H9 (cell line): ENCODE measurements at regions not wholly inside any gene's neighbourhood (a gene's known extent, or its start where the extent isn't known, plus 50 kb on each side); places are given as distances from the start of the nearest gene placed in this dataset.

Experiments used
- DNase-seq: peaks from one replicate; pipeline ENCODE4 v3.0.0-alpha.2; 2017
- H2AFZ ChIP-seq: one replicate; pipeline ENCODE4 v1.6.1; 2013; ENCODE audit warnings: mild to moderate bottlenecking, low read length, control low read depth, moderate library complexity
- H2AK5ac ChIP-seq: 2 replicates; pipeline ENCODE4 v1.6.1; 2013; ENCODE audit warnings: low read length, control low read depth, mixed read lengths; ENCODE audit not compliant: insufficient read length
- H2BK120ac ChIP-seq: one replicate; pipeline ENCODE4 v1.6.1; 2013; ENCODE audit warnings: low read depth, mild to moderate bottlenecking, low read length, control low read depth, inconsistent platforms; ENCODE audit not compliant: poor library complexity, severe bottlenecking
- H2BK12ac ChIP-seq: 2 replicates; pipeline ENCODE4 v1.6.1; 2013; ENCODE audit warnings: low read length, control low read depth, mixed read lengths, low read depth; ENCODE audit not compliant: insufficient read length
- H2BK15ac ChIP-seq: 2 replicates; pipeline ENCODE4 v1.6.1; 2013; ENCODE audit warnings: low read depth, low read length, control low read depth
- H2BK20ac ChIP-seq: one replicate; pipeline ENCODE4 v1.6.1; 2013; ENCODE audit warnings: low read depth, mild to moderate bottlenecking, low read length, control low read depth, inconsistent platforms; ENCODE audit not compliant: poor library complexity, severe bottlenecking
- H2BK5ac ChIP-seq: 2 replicates; pipeline ENCODE4 v1.6.1; 2013; ENCODE audit warnings: low read length, control low read depth, mixed read lengths; ENCODE audit not compliant: insufficient read length
- H3K14ac ChIP-seq: 2 replicates; pipeline ENCODE4 v1.6.1; 2013; ENCODE audit warnings: low read length, control low read depth; ENCODE audit not compliant: insufficient read depth
- H3K18ac ChIP-seq: 2 replicates; pipeline ENCODE4 v1.6.1; 2013; ENCODE audit warnings: low read depth, mild to moderate bottlenecking, mixed read lengths, low read length, control low read depth; ENCODE audit not compliant: insufficient read length
- H3K23ac ChIP-seq: 2 replicates; pipeline ENCODE4 v1.6.1; 2013; ENCODE audit warnings: low read length, control low read depth, mixed read lengths, low read depth; ENCODE audit not compliant: insufficient read length
- H3K23me2 ChIP-seq: 2 replicates; pipeline ENCODE4 v1.6.1; 2013; ENCODE audit warnings: low read depth, mild to moderate bottlenecking, mixed read lengths, low read length, control low read depth; ENCODE audit not compliant: insufficient read length, poor library complexity, severe bottlenecking
- H3K27ac ChIP-seq: 2 replicates; pipeline ENCODE4 v1.5.1; 2013; ENCODE audit warnings: low read length, control low read depth, mixed read lengths, low read depth; ENCODE audit not compliant: insufficient read length
- H3K27me3 ChIP-seq: 2 replicates; pipeline ENCODE4 v1.6.1; 2013; ENCODE audit warnings: low read length, control low read depth, inconsistent platforms; ENCODE audit not compliant: insufficient read depth
- H3K4ac ChIP-seq: 2 replicates; pipeline ENCODE4 v1.6.1; 2013; ENCODE audit warnings: low read depth, mild to moderate bottlenecking, control low read depth, inconsistent platforms, low read length, moderate library complexity
- H3K4me1 ChIP-seq: 2 replicates; pipeline ENCODE4 v1.6.1; 2013; ENCODE audit warnings: low read length, control low read depth, inconsistent platforms; ENCODE audit not compliant: insufficient read depth
- H3K4me2 ChIP-seq: 2 replicates; pipeline ENCODE4 v1.6.1; 2013; ENCODE audit warnings: low read length, control low read depth, mixed read lengths; ENCODE audit not compliant: insufficient read length, insufficient read depth
- H3K56ac ChIP-seq: 2 replicates; pipeline ENCODE4 v1.6.1; 2013; ENCODE audit warnings: low read depth, mild to moderate bottlenecking, mixed read lengths, low read length, control low read depth; ENCODE audit not compliant: insufficient read length
- H3K79me1 ChIP-seq: 2 replicates; pipeline ENCODE4 v1.6.1; 2013; ENCODE audit warnings: low read depth, mild to moderate bottlenecking, moderate library complexity, low read length, control low read depth, inconsistent platforms; ENCODE audit not compliant: insufficient read depth, poor library complexity, severe bottlenecking
- H3K79me2 ChIP-seq: 2 replicates; pipeline ENCODE4 v1.6.1; 2013; ENCODE audit warnings: low read length, control low read depth, inconsistent platforms; ENCODE audit not compliant: insufficient read depth
- H3K9ac ChIP-seq: 2 replicates; pipeline ENCODE4 v1.6.1; 2013; ENCODE audit warnings: low read length, control low read depth, mixed read lengths; ENCODE audit not compliant: insufficient read length; ENCODE audit errors: extremely low read depth
- H3K9me3 ChIP-seq: one replicate; pipeline ENCODE4 v1.6.1; 2013; ENCODE audit warnings: low read depth, low read length, inconsistent platforms; ENCODE audit not compliant: control insufficient read depth
- H3T11ph ChIP-seq: one replicate; pipeline ENCODE4 v1.6.1; 2013; ENCODE audit warnings: mild to moderate bottlenecking, low read length, control low read depth, inconsistent platforms
- H4K20me1 ChIP-seq: one replicate; pipeline ENCODE4 v1.6.1; 2013; ENCODE audit not compliant: control insufficient read depth, insufficient read length, insufficient read depth
- H4K5ac ChIP-seq: 2 replicates; pipeline ENCODE4 v1.6.1; 2013; ENCODE audit warnings: low read depth, mild to moderate bottlenecking, mixed read lengths, low read length, control low read depth; ENCODE audit not compliant: insufficient read length
- H4K8ac ChIP-seq: replicated peaks from 2 replicates; pipeline ENCODE4 v1.6.1; 2013; ENCODE audit warnings: low read length, control low read depth, mixed read lengths, low read depth; ENCODE audit not compliant: insufficient read length
- H4K91ac ChIP-seq: 2 replicates; pipeline ENCODE4 v1.6.1; 2013; ENCODE audit warnings: low read depth, mild to moderate bottlenecking, moderate library complexity, mixed read lengths, low read length, control low read depth; ENCODE audit not compliant: insufficient read length
- H3K27ac Mint-ChIP-seq, 3 experiments: 2 replicates in 2 of 3; 3 replicates in 1 of 3; pipeline ENCODE4 v1.8.0; 2020 to 2021; ENCODE audit warnings: mixed read lengths in 3 of 3, mild to moderate bottlenecking in 1 of 3, moderate library complexity in 1 of 3
- H3K27me3 Mint-ChIP-seq: 2 replicates; pipeline ENCODE4 v1.8.0; 2021; ENCODE audit warnings: low read depth, mild to moderate bottlenecking, moderate library complexity, mixed read lengths
- H3K36me3 Mint-ChIP-seq, 3 experiments: 2 replicates in 2 of 3; 3 replicates in 1 of 3; pipeline ENCODE4 v1.8.0; 2020 to 2021; ENCODE audit warnings: low read depth in 3 of 3, mixed read lengths in 3 of 3; ENCODE audit not compliant: insufficient read depth in 1 of 3
- H3K4me1 Mint-ChIP-seq, 2 experiments: 2 replicates each; pipeline ENCODE4 v1.8.0; 2020; ENCODE audit warnings: mixed read lengths in 2 of 2
- H3K4me3 Mint-ChIP-seq, 2 experiments: 2 replicates in 1 of 2; 3 replicates in 1 of 2; pipeline ENCODE4 v1.8.0; 2020 to 2021; ENCODE audit warnings: mild to moderate bottlenecking in 2 of 2, mixed read lengths in 2 of 2, moderate library complexity in 1 of 2
- H3K9me3 Mint-ChIP-seq, 2 experiments: 2 replicates in 1 of 2; 3 replicates in 1 of 2; pipeline ENCODE4 v1.8.0; 2020; ENCODE audit warnings: mild to moderate bottlenecking in 2 of 2, mixed read lengths in 2 of 2, moderate library complexity in 1 of 2
- WGBS: extraction: QIAGEN DNeasy Blood & Tissue Kit; methylation state at CpG from one replicate; pipeline ENCODE4 v1.1.7; 2013; ENCODE audit warnings: missing lambda C conversion rate, low lambda C conversion rate, mixed read lengths; ENCODE audit not compliant: insufficient read length; ENCODE audit errors: extremely low coverage; 5-methylcytosine and 5-hydroxymethylcytosine counted together
- TF ChIP-seq, protein P1 (sequence below): fragments of 200-600 bp; sonication (generic); conservative IDR thresholded peaks from 3 replicates; pipeline ENCODE4 v1.8.0; 2021; ENCODE audit warnings: antibody characterized with exemption, mild to moderate bottlenecking

DNA sequence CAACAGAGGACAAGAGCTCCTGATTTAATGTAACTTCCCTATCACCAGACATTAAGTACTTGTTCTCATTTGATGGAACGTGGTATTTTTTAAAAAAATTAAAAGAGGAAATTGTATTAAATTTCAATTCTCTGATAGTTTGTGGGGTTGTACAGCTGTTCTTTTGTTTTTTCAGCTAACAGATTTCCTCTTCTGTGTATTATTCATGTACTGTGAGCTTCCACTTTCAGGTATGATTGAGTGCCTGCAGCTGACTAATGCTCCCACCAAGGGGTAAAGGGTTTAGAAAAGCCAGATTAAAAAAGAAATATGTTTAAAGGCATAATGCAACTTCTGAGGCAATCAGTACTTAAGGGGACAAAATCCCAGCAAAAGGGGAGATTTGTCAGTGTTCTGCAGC lies 117.7 kb upstream of the ACTBL2 start:
- Mint-ChIP-seq H3K27me3 (peaks cover 2% of the 10 kb centered on the region; the same call in 1 of the 2 replicates), H3K4me1 (no peaks in the 10 kb centered on the region), H3K36me3 (no peaks in the 10 kb centered on the region), H3K27ac (no peak overlapping the region), H3K9me3 (no peaks in the 10 kb centered on the region; a peak in 1 of 5 replicates), H3K4me3 (no peak overlapping the region)
- no peak overlapping the region for H3K14ac ChIP-seq
- no peak for DNase-seq
- WGBS = no CpG with 5 or more reads among the region's 1 CpG
- no peaks in the 10 kb centered on the region for H3K4me1 ChIP-seq
- no peak overlapping the region for H2BK20ac ChIP-seq
- no peaks in the 10 kb centered on the region for H3K27me3 ChIP-seq
- no peak overlapping the region for H2BK5ac ChIP-seq
- no peaks in the 10 kb centered on the region for H4K20me1 ChIP-seq
- H3K56ac ChIP-seq = no peak overlapping the region
- no peak overlapping the region for H4K91ac ChIP-seq
- H3K23ac ChIP-seq = no peak overlapping the region
- H2BK120ac ChIP-seq = no peak overlapping the region
- H4K8ac ChIP-seq = no peak overlapping the region
- H3K79me1 ChIP-seq = no peaks in the 10 kb centered on the region
- H3K18ac ChIP-seq = no peak overlapping the region
- no peak overlapping the region for H3K4me2 ChIP-seq
- no peak overlapping the region for H3K4ac ChIP-seq
- H2BK12ac ChIP-seq = no peak overlapping the region
- H3K79me2 ChIP-seq = no peaks in the 10 kb centered on the region
- no peak overlapping the region for H3K9ac ChIP-seq
- H2AFZ ChIP-seq = no peak overlapping the region
- no peak overlapping the region for H2AK5ac ChIP-seq
- H2BK15ac ChIP-seq = no peak overlapping the region
- H3T11ph ChIP-seq = no peak overlapping the region
- TF ChIP-seq, protein P1, sequence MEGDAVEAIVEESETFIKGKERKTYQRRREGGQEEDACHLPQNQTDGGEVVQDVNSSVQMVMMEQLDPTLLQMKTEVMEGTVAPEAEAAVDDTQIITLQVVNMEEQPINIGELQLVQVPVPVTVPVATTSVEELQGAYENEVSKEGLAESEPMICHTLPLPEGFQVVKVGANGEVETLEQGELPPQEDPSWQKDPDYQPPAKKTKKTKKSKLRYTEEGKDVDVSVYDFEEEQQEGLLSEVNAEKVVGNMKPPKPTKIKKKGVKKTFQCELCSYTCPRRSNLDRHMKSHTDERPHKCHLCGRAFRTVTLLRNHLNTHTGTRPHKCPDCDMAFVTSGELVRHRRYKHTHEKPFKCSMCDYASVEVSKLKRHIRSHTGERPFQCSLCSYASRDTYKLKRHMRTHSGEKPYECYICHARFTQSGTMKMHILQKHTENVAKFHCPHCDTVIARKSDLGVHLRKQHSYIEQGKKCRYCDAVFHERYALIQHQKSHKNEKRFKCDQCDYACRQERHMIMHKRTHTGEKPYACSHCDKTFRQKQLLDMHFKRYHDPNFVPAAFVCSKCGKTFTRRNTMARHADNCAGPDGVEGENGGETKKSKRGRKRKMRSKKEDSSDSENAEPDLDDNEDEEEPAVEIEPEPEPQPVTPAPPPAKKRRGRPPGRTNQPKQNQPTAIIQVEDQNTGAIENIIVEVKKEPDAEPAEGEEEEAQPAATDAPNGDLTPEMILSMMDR = no peak
- H4K5ac ChIP-seq = no peak overlapping the region
- H3K27ac ChIP-seq = no peak overlapping the region
- no peaks in the 10 kb centered on the region for H3K23me2 ChIP-seq
- H3K9me3 ChIP-seq = no peaks in the 10 kb centered on the region
